GM19238 (cell line): ENCODE measurements at regions not wholly inside any gene's neighbourhood (a gene's known extent, or its start where the extent isn't known, plus 50 kb on each side); places are given as distances from the start of the nearest gene placed in this dataset.
A peak's percentile ranks its signal among the peaks of the same experiment; 100 is the strongest.

Experiments used
- DNase-seq: peaks from one replicate; pipeline ENCODE4 v3.0.0; 2011; ENCODE audit warnings: low spot score; ENCODE audit not compliant: insufficient read length

DNA sequence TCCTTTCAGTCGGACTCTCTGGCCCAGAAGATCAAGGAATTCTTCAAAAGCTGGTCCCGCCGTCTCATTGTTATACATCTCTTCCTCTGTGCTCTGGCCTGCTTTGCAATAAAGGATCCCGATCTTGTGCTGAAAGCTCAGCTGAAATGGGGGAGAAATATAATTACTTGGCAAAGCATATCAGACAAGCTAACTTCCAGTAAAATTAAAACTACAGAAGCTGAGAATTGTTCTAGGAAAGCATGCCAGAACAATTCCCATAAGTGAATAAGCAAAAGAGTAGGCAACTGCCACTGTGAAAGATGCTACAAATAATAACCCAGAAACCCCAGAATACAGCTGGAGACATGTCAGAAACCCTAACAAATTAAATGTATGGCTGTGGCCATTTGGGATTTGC lies 146.1 kb downstream of the SIPA1L2 start:
- no peak for DNase-seq

GRCh38 chr1:232481091-232481490 lies 148.8 kb downstream of the SIPA1L2 start:
- no peak for DNase-seq

DNA sequence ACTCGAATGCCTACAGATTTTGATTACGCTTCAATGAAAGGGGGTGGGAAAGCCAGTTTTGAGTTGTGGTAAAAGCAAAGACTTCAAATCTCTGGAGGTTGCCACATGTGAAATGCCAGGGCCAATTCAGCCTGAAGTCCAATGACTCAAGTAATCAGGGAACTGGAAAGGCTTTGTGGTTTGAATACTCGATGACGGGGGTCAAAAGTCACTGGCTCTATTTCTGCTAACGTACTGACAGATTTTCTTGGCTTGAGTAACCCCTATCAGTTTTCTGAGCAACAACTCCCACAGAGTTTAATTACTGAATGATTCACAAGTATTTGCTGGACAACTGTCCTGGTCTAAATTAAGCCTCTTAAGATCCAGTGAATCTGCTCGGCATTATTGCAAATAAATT lies 152.2 kb downstream of the SIPA1L2 start:
- no peak for DNase-seq

- no peak for DNase-seq
Observed at GRCh38 chr1:232476538-232476950, 153.4 kb downstream of the SIPA1L2 start.

GRCh38 chr1:232474826-232475225 lies 155.1 kb downstream of the SIPA1L2 start:
- no peak for DNase-seq

- no peak for DNase-seq
Observed at GRCh38 chr1:232473900-232474299, 156.0 kb downstream of the SIPA1L2 start.

DNA sequence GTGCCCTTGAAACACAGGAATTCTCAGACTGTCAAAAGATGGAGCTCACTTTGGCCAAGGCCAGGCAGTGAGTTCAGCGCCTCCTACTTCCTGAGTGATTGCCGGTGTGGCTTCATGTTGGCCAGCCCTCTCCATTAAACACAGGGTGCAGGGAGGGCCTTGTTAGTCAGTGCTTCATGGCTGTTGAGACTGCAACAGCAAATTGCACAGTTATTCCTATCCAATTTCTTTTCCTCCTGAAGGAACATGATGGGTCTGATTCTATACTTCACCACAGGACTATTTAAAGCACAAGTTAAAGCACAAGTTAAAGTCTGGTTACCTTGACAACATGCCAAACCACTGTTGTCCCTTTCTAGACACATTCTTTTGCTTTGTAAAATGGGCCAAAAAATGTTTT lies 156.6 kb downstream of the SIPA1L2 start:
- DNase-seq, result no peak

DNA sequence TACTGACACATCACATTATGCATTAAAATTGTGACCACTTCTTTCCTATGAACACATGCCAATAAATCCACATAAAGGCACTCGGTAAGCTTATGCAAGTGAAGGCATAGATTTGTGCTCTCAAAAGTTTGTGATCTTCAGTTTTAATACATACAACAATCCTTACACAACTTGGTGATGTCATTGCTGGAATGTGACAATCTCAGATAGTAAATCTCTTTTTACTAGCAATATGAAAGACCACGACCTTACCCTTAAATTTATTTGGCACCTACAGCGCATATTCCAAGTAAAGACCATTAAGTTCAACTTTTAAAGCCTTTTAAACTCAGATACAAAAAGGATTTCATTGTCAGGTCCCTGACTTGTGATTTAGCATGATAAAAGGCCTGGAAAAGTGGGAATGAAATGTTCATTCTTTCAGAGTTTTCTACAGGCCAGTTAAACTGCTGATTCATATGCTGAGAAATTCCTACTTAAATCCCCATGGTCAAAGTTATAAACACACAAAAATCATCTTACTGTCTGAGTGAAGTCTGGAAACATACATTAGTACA lies 157.4 kb downstream of the SIPA1L2 start:
- DNase-seq, result no peak

GRCh38 chr1:232471250-232471649 lies 158.7 kb downstream of the SIPA1L2 start:
- DNase-seq, result no peak

DNA sequence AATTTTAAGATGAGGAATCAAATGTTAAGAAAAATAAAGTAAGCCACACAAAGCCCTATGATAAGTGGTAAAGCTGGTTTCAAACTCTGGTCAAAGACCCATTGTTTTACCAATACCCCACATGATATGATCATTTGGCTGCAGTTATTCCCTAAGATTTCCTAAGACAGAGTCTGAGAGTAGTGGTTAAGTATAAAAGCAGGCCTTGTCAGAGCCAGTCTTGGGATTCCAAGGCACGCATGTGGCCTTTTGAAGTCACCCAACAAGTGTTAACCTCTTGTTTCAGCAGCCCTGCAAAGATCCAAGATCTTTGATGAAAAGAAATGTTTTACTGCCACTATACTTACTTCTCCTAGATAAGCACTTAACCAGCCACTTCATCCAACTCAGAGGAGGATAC lies 159.2 kb downstream of the SIPA1L2 start:
- DNase-seq, result no peak

DNA sequence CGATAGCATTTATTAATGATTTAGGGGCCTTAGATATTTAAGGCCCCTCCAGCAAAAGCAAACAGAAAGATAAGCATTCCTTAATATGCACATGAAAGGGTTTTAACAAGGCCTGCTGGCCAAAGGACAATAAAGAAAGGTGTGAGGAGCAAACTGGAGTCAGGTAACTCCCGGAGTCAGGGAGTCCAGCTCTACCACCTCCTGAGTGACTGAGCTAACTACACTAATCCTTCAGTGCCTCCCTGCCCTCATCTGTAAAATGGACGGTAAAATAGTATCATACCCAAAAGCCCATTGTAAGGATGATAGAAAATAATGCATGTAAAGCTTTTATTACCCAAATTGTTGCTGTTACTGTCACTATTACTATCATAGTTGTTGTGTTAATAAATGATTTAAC lies 161.7 kb downstream of the SIPA1L2 start:
- no peak for DNase-seq

GRCh38 chr1:232467073-232467760 lies 162.7 kb downstream of the SIPA1L2 start:
- no peak for DNase-seq

DNA sequence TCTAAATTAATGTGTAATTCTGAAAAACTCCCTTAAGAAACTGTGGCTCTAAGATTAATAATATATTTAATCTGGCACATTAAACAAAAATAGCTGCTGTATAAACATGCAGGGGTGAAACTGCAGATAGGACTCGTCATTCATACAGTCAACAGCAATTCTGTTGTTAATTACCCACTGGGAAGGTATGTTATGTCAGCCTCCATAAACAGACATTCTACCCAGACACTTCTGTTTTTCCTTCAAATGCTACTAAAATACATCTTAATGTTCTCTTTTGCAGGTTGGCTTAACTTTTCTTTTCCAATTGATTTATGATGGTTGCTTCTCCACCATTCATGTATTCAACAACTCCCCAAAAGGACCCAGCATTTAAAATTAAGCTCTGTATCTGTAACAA lies 165.6 kb downstream of the SIPA1L2 start:
- DNase-seq, result no peak

GRCh38 chr1:232463225-232463624 lies 166.7 kb downstream of the SIPA1L2 start:
- DNase-seq, result no peak

GRCh38 chr1:232462213-232462612 lies 167.7 kb downstream of the SIPA1L2 start:
- DNase-seq, result no peak

GRCh38 chr1:232459826-232460225 lies 170.1 kb downstream of the SIPA1L2 start:
- DNase-seq, result no peak

GRCh38 chr1:232459087-232459486 lies 170.8 kb downstream of the SIPA1L2 start:
- no peak for DNase-seq

DNA sequence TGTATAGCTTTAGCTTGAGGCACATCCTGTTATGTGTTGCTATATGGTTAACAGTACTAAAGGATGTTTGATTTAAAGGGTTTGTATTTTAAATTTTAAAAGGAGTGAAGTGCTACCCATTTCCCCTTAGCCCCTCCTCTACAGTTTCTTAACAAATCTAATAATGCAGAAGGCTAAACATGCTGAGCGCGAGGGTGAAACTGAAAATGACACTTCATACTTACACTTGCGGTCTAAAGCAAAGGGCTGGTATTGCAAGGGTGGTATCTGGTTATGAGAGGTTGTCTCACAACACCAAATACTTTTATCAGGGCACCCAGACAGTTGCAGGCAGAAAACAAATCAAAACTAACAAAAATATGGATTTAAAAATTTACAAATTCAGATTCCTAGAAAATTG lies 172.3 kb downstream of the SIPA1L2 start:
- DNase-seq, result peak; percentile 13

DNA sequence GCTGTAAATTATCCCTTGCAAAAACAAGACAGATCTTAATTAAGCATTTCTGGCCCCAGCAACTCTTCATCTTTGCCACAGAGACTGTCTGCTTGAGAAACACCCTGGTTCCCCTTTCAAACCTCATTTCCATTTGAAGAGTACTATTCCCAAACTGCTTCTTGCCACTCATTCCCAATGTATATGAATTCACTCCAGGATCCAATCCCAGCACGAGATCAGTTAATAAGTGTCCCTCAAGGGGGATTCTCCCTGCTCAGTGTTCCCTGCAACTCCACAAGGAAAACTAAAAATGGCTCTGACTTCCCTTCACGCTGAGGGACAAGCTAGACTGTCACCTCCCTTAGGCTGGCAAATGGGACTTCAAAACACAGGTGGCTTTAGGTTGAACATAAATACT lies 173.2 kb downstream of the SIPA1L2 start:
- no peak for DNase-seq

GRCh38 chr1:232454227-232454886 lies 175.6 kb downstream of the SIPA1L2 start:
- DNase-seq, result no peak

GRCh38 chr1:232452736-232453440 lies 177.0 kb downstream of the SIPA1L2 start:
- DNase-seq, result no peak

DNA sequence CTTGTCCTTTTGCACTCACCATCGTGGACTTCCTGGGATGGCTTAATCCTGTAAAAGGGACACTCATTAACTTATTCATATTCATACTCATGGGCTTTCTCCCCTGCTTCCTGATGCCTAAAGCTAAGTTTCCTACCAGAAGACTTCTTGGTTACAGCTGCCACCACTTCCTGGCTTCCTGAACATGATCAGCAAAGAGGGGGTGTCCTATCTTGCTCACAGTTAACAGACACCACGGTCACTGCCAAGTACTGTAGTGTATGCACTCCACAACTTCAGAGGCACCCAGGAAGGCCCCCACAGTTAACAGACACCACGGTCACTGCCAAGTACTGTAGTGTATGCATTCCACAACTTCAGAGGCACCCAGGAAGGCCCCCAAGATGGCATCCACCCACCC lies 177.8 kb downstream of the SIPA1L2 start:
- DNase-seq, result no peak
